Right atrium auricular region (tissue), 2 donors: ENCODE measurements at regions not wholly inside any gene's neighbourhood (a gene's known extent, or its start where the extent isn't known, plus 50 kb on each side); places are given as distances from the start of the nearest gene placed in this dataset.

Source experiments
- DNase-seq: peaks from one replicate; pipeline ENCODE4 v3.0.0-alpha.2; 2019; ENCODE audit warnings: low spot score
- H3K27ac ChIP-seq, 2 donors: fragments of 200-600 bp; sonication (generic); 1 replicate in 1 of 2; 2 replicates in 1 of 2; pipeline ENCODE4 v1.5.1; 2016 to 2019
- H3K27me3 ChIP-seq, 2 donors: fragments of 200-600 bp; sonication (generic); one replicate each; pipeline versions ENCODE4 v1.5.1 to v1.6.0; 2017 to 2019
- H3K36me3 ChIP-seq: fragments of 200-600 bp; sonication (generic); one replicate; pipeline ENCODE4 v1.5.1; 2016
- H3K4me1 ChIP-seq, 2 donors: fragments of 200-600 bp; sonication (generic); one replicate each; pipeline versions ENCODE4 v1.5.1 to v1.6.0; 2017 to 2019
- H3K4me3 ChIP-seq, 2 donors: fragments of 200-600 bp; sonication (generic); 1 replicate in 1 of 2; 2 replicates in 1 of 2; pipeline ENCODE4 v1.5.1; 2017 to 2019; ENCODE audit warnings: mild to moderate bottlenecking in 1 of 2, moderate library complexity in 1 of 2
- H3K9me3 ChIP-seq, 2 donors: fragments of 200-600 bp; sonication (generic); one replicate each; pipeline ENCODE4 v1.5.1; 2019
- TF ChIP-seq, protein P1 (sequence below), 2 donors: fragments of 200-600 bp; sonication (generic); IDR thresholded peaks; one replicate each; pipeline ENCODE4 v1.5.1; 2019; ENCODE audit warnings: antibody characterized with exemption in 2 of 2

DNA sequence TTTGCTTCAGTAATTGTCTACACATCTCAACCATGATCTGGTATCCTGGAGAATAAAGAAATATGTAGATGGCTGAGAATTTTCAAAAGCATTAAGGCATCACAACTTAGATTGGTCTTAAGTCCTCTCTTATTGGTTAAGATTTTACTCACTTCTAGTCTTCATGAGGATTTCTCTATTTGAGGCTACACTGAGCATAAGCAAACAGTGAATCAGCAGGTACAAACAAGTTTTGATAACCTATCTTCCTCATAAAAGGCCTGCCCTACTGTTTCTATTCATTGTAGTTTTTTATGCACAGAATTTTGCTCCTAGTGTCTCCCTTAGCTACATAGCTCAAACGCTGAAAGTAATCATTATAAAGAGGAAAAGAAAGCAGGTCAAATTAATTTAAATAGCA lies 460.7 kb upstream of the RPS6KA3 start:
- Histone ChIP-seq H3K36me3 (no peaks in the 10 kb centered on the region), H3K27me3 (no peaks in the 10 kb centered on the region), H3K4me3 (no peak overlapping the region), H3K27ac (no peak overlapping the region), H3K9me3 (peaks cover 0 to 5% of the 10 kb centered on the region in 2 donors), H3K4me1 (no peaks in the 10 kb centered on the region)
- no peak for DNase-seq
- TF ChIP-seq, protein P1, sequence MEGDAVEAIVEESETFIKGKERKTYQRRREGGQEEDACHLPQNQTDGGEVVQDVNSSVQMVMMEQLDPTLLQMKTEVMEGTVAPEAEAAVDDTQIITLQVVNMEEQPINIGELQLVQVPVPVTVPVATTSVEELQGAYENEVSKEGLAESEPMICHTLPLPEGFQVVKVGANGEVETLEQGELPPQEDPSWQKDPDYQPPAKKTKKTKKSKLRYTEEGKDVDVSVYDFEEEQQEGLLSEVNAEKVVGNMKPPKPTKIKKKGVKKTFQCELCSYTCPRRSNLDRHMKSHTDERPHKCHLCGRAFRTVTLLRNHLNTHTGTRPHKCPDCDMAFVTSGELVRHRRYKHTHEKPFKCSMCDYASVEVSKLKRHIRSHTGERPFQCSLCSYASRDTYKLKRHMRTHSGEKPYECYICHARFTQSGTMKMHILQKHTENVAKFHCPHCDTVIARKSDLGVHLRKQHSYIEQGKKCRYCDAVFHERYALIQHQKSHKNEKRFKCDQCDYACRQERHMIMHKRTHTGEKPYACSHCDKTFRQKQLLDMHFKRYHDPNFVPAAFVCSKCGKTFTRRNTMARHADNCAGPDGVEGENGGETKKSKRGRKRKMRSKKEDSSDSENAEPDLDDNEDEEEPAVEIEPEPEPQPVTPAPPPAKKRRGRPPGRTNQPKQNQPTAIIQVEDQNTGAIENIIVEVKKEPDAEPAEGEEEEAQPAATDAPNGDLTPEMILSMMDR (IDR thresholded peaks at IDR 0.05): no peak

DNA sequence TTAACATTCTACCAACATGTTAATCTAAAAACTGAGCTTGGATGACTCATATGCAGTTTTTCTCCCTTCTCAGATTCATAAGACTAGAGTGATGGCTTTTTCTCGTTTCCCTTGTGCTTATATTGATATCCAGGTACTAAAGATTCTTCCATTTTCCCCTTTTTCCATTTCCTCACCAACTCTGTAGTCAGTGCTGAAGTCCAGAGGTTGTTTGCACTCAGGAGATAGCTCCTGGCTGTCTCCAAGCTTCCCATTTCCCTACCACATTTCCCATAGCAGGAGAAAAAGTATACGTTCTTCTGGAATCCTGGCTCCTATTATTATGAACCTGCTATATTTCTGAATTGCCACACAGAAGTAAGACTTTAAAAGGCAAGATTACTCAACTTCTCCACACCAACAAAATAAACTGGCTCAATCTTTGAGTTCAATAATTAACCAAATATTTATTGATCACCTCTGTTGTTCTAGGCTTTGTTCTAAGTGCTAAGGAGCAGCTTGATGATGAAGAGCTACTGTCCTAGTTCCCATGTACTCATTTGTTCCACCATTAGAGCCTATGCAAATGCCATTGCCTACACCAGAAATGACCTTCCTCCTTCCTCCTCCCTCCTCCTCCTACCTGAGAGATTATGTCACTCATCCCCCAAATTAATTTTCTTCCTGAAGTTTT lies 454.4 kb upstream of the RPS6KA3 start:
- Histone ChIP-seq H3K4me1 (no peaks in the 10 kb centered on the region), H3K27me3 (no peaks in the 10 kb centered on the region), H3K4me3 (no peak overlapping the region), H3K9me3 (peaks cover 0 to 5% of the 10 kb centered on the region in 2 donors), H3K36me3 (no peaks in the 10 kb centered on the region), H3K27ac (no peak overlapping the region)
- no peak for DNase-seq
- TF ChIP-seq, protein P1 (IDR thresholded peaks at IDR 0.05): no peak

DNA sequence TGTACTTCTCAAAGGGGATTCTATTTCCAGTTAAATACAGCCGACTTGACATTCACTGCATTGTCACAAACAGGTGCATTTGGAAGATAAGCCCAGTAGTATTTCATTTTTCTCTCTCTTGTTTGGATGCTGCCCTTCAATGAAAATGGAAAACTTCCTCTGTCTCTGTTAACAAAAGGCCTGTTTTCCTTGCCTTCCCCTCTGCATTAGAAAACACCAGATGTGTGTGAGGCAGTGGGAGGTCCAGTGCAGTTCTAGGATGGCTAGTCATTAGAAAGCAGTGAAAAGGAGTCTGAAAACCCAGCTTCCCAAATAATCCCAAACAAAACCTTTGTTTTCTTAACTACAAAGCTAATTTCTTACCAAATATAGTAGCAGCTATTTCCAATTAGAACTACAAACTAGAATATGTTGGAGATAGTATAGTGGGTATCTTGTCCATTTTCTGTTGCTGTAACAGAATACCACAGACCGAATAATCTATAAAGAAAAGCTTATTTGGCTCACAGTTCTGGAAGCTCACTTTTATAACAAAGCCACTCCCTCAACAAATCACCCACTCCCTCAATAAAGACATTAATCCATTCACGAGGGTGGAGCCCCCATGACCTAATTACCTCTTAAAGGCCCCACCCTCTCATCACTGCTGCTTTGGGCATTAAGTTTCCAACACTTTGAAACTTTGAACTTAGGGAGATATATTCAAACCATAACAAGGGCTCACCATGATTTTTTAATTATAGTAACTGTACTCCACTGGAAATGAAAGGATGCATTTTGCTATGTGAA lies 452.1 kb upstream of the RPS6KA3 start:
- Histone ChIP-seq H3K4me1 (no peaks in the 10 kb centered on the region), H3K27me3 (no peaks in the 10 kb centered on the region), H3K9me3 (no peaks in the 10 kb centered on the region), H3K4me3 (no peak overlapping the region), H3K36me3 (no peaks in the 10 kb centered on the region), H3K27ac (no peak overlapping the region)
- TF ChIP-seq, protein P1 (IDR thresholded peaks at IDR 0.05): no peak
- DNase-seq: no peak

DNA sequence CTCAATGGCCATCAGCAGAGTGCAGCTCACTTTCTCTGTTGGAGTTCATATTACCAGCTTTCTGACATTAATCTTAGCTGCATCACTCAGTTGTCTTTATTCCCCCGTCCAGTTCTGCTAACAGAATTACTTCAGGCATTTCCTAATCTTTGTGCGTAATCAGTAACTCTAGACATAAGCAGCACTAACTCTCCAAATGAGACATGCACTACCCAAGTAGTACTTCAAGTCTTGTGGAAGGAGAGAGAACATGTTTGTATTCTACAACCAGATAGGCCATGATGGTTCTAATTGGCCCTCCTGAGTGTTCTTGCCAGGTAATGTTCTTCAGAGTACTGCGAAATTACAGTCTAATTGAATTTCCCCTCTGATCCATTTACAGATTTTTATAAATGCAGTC lies 448.5 kb upstream of the RPS6KA3 start:
- no peaks in the 10 kb centered on the region for H3K4me1 ChIP-seq
- H3K27ac ChIP-seq: no peak overlapping the region
- H3K4me3 ChIP-seq: no peak overlapping the region
- no peak for DNase-seq
- no peaks in the 10 kb centered on the region for H3K36me3 ChIP-seq
- TF ChIP-seq, protein P1 (IDR thresholded peaks at IDR 0.05): no peak
- no peaks in the 10 kb centered on the region for H3K27me3 ChIP-seq
- no peaks in the 10 kb centered on the region for H3K9me3 ChIP-seq

DNA sequence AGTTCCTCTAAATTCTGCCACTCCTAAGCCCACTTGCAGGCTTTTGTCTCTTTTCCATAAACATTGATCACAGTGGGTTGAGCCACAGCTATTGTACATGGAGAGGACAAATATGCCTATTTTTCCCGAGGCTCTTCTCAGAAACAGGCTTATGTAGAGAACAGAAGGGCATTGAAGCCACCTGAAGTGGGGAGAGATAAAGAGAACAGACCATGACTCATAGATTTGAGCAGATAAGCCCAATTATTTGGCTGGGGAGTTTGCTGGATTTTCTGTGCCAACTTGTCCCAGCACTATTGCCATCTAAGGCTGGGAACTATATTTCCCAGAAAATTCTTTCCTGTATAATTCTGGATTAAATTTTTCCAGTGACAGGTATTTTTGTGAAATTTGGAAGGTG lies 446.1 kb upstream of the RPS6KA3 start:
- Histone ChIP-seq H3K4me3 (no peak overlapping the region), H3K4me1 (no peaks in the 10 kb centered on the region), H3K27ac (no peak overlapping the region), H3K9me3 (no peaks in the 10 kb centered on the region), H3K36me3 (no peaks in the 10 kb centered on the region), H3K27me3 (no peaks in the 10 kb centered on the region)
- no peak for DNase-seq
- TF ChIP-seq, protein P1 (IDR thresholded peaks at IDR 0.05): no peak
